HUDEP-2 (cell line): ENCODE measurements at regions not wholly inside any gene's neighbourhood (a gene's known extent, or its start where the extent isn't known, plus 50 kb on each side); places are given as distances from the start of the nearest gene placed in this dataset.

ENCODE experiments used
- DNase-seq, 76 experiments: peaks; one replicate each; lab custom pipeline; 2025; ENCODE audit not compliant: unreplicated experiment in 76 of 76; lab: John Stamatoyannopoulos, UW

GRCh38 chr4:154107337-154107736 is 318.5 kb upstream of the SFRP2 start:
- no peak for DNase-seq

- DNase-seq: no peak
These were observed 299.9 kb upstream of the SFRP2 start for GRCh38 chr4:154088741-154089140.

- no peak for DNase-seq
These were observed 297.4 kb upstream of the SFRP2 start for GRCh38 chr4:154086247-154086646.

- DNase-seq: no peak
These were observed 296.0 kb upstream of the SFRP2 start for GRCh38 chr4:154084864-154085263.

- DNase-seq: peak in 4 of 76 experiments; percentile 2 to 9 (median 5)
These were observed 294.1 kb upstream of the SFRP2 start for GRCh38 chr4:154082760-154083535.

- DNase-seq: no peak
These were observed 292.5 kb upstream of the SFRP2 start for GRCh38 chr4:154081391-154081790.

- DNase-seq: no peak
These were observed 289.8 kb upstream of the SFRP2 start for GRCh38 chr4:154078504-154079350.

- DNase-seq: no peak
These were observed 288.0 kb upstream of the SFRP2 start for GRCh38 chr4:154076921-154077320.

GRCh38 chr4:154073107-154073822 is 284.4 kb upstream of the SFRP2 start:
- no peak for DNase-seq

- no peak for DNase-seq
These were observed 278.9 kb upstream of the SFRP2 start for GRCh38 chr4:154067786-154068185.

- no peak for DNase-seq
These were observed 276.5 kb upstream of the SFRP2 start for GRCh38 chr4:154065368-154065767.

- no peak for DNase-seq
These were observed 275.4 kb upstream of the SFRP2 start for GRCh38 chr4:154064244-154064643.

- DNase-seq: peak in 8 of 76 experiments; percentile 1 to 10 (median 4)
These were observed 260.7 kb upstream of the SFRP2 start for GRCh38 chr4:154049457-154050181.

- no peak for DNase-seq
These were observed 258.9 kb upstream of the SFRP2 start for GRCh38 chr4:154047733-154048132.

- no peak for DNase-seq
These were observed 256.0 kb upstream of the SFRP2 start for GRCh38 chr4:154044742-154045485.

- DNase-seq: no peak
These were observed 255.2 kb upstream of the SFRP2 start for GRCh38 chr4:154044108-154044531.

GRCh38 chr4:154041640-154042039 is 252.8 kb upstream of the SFRP2 start:
- DNase-seq: no peak

- no peak for DNase-seq
These were observed 250.8 kb upstream of the SFRP2 start for GRCh38 chr4:154039435-154040343.

- DNase-seq: no peak
These were observed 248.0 kb upstream of the SFRP2 start for GRCh38 chr4:154036856-154037255.
